GM21381 (cell line): ENCODE measurements at regions not wholly inside any gene's neighbourhood (a gene's known extent, or its start where the extent isn't known, plus 50 kb on each side); places are given as distances from the start of the nearest gene placed in this dataset.

Experiments used
- ATAC-seq: cut with Tn5 transposase; IDR thresholded peaks from one replicate; pipeline ENCODE4 v1.9.1; 2021; ENCODE audit warnings: mild to moderate bottlenecking, moderate library complexity; ENCODE audit not compliant: unreplicated experiment

DNA sequence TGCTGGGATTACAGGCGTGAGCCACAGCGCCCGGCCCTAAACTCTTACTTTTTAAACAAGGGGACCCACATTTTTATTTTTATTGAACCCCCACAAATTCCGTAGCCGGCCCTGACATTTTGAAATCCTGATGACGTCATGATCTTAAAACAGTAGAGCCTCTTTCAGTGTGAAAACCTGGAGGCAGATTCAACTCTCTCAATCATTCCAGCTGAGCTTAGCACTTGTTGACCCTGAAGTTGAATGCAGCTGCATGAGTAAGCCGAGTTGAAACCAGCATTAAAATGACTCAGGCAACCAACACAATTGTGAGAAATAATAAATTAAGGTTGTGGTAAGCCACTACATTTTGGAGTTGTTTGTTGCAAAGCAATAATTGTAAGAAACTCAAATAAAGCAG, 93.9 kb upstream of the ADGRL4 start:
- ATAC-seq: no peak

DNA sequence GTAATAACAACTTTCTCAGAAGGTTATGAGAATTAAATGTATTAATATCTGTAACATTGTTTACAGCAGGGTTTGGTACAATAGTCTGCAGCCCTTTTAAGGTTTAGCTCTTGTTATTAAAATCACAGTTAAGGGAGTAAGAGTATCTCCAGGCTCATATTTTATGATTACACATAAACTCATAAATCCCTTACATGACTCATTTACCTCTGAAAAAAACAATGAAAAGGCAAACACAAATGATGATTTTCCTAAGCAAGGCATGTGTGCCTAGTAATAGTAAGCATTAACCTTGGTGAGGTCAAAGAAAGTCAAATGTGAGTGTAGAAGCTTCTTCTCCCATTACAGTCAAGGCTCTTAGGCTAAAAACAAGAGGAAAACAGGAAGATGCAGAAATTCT, 84.5 kb upstream of the ADGRL4 start:
- no peak for ATAC-seq

DNA sequence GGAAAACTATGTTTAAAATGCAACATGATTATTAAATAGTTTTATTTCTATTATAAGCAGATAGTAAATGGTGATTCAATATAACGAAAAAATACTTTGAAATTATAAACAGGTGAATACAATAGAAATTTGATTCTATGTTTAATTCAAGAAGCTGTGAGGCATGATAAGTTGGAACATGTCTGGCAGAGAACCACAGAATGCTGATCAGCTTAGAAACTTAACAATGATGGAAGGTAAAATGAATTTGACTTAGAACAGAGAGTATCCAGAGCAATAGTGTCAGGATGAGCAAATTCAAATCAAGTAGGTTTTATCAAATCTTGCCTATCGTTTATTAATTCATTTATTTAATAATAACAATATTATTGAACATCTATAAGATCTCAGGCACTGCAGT, 83.4 kb upstream of the ADGRL4 start:
- no peak for ATAC-seq

DNA sequence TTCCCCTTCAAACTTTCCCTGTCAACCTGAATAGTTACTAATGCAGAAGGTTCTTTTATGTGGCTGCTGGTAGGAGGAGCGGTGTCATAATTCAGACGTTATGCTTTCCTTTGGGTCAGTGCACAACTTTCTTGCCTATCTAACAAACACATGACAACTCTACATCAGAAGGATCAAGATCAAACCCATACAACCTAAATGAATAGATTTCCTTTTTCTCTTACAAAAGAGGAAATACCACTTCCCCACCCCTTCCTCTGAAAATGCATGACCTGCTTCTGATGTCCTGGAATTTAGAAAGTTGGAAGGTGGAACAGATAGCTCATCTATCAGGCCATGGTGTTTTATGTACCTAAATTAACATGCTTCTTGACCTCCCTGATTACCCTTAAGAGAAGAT, 75.7 kb upstream of the ADGRL4 start:
- ATAC-seq: no peak

DNA sequence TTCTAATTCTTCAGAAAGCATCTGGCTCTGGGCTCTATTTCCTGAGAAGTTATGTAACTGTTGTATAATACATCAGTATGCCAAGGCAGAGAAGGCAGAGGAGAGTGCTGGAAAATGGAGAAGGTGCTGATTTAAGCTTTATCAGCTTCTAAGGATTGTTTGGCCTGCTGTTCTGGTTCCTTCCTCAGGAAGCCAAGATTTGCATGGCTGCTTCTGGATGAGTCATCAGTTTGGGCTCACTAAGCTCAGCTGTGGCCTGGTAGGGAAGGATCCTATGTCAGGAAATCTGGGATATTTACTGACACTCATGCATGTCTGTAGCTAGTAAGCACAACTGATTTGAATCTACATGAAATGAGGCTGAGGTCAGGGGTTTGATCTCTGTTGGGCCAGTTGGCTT, 73.2 kb upstream of the ADGRL4 start:
- ATAC-seq: no peak

DNA sequence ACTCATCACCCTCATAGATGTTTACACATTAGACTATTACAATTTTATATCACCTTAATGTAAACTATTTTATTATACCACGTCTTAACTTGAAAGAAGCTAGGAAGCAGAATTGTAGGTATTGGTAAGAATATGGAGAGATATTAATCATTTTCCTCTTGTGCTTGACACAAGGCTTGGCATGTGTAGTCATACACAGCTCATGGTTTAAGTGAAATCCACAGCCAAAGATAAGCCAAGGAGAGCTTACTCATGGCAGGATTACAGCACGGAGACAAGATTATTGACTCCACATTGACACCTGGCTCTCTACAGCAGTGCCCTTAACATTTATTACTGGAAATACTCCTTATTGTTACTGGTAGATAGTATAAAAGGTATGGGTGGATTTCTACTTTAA, 68.4 kb upstream of the ADGRL4 start:
- no peak for ATAC-seq

DNA sequence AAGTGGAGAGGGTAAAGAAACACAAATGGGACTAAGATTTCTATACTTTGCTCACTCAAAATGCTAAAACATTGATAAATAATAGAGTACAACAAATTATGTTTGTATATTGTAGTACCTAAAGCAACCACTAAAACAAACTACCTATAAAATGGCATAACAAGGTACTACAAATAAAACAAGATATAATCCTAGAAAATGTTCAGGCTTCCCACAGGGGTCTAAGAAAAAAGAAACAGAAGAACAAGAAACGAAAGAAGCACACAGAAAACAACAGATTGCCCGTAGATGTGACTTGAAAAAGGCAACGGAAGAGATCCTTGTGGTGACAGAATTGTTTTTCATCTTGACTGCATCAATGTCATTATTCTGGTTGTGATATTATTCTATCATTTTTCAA, 63.3 kb upstream of the ADGRL4 start:
- ATAC-seq: no peak

DNA sequence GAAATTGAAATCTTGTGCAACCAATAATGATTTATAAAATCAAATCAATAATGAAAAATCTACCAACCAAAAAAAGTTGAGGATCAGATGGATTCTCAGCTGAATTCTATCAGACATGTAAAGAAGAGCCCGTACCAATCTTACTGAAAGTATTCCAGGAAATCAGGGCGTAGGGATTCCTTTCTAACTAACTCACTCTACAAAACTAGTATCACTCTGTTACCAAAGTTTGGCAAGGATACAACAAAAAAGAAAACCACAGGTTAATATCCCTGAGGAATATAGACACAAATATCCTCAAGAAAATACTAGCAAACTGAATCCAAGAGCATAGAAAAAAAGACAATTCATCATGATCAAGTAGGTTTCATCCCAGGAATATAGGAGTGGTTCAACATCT, 52.8 kb upstream of the ADGRL4 start:
- no peak for ATAC-seq
